ENCODE measurements at regions not wholly inside any gene's neighbourhood (a gene's known extent, or its start where the extent isn't known, plus 50 kb on each side); places are given as distances from the start of the nearest gene placed in this dataset.

- TF ChIP-seq CTCF (IDR thresholded peaks at IDR 0.05; ENCODE audit: low read depth, low read length): no peak
- peak; percentile 53 for DNase-seq
- H3K27me3 ChIP-seq (ENCODE audit: insufficient read depth, low read depth, severe bottlenecking): no peaks in the 10 kb centered on the region
- no peaks in the 10 kb centered on the region for H3K36me3 ChIP-seq
- H3K4me3 ChIP-seq (ENCODE audit: low read depth, low read length): no peak overlapping the region
- H3K9me3 ChIP-seq (ENCODE audit: severe bottlenecking): no peaks in the 10 kb centered on the region
- H3K27ac ChIP-seq: no peak overlapping the region
These were observed 143.9 kb upstream of the SHISA6 start for GRCh38 chr17:11097121-11097520.

- no peaks in the 10 kb centered on the region for H3K27me3 ChIP-seq (ENCODE audit: insufficient read depth, low read depth, severe bottlenecking)
- TF ChIP-seq CTCF (IDR thresholded peaks at IDR 0.05; ENCODE audit: low read depth, low read length): no peak
- H3K36me3 ChIP-seq: no peaks in the 10 kb centered on the region
- no peaks in the 10 kb centered on the region for H3K9me3 ChIP-seq (ENCODE audit: severe bottlenecking)
- no peak for DNase-seq
- H3K27ac ChIP-seq: no peak overlapping the region
- no peak overlapping the region for H3K4me3 ChIP-seq (ENCODE audit: low read depth, low read length)
These were observed 146.7 kb upstream of the SHISA6 start for GRCh38 chr17:11094331-11094730.

- DNase-seq: no peak
- no peak overlapping the region for H3K27ac ChIP-seq
- TF ChIP-seq CTCF (IDR thresholded peaks at IDR 0.05; ENCODE audit: low read depth, low read length): no peak
These were observed 154.2 kb upstream of the SHISA6 start for GRCh38 chr17:11086646-11087340.

GRCh38 chr17:11082559-11082958, 158.5 kb upstream of the SHISA6 start:
- no peaks in the 10 kb centered on the region for H3K9me3 ChIP-seq (ENCODE audit: severe bottlenecking)
- no peak for TF ChIP-seq CTCF (IDR thresholded peaks at IDR 0.05; ENCODE audit: low read depth, low read length)
- peak; percentile 26 for DNase-seq
- no peak overlapping the region for H3K4me3 ChIP-seq (ENCODE audit: low read depth, low read length)
- no peak overlapping the region for H3K27ac ChIP-seq
- no peaks in the 10 kb centered on the region for H3K36me3 ChIP-seq
- no peaks in the 10 kb centered on the region for H3K27me3 ChIP-seq (ENCODE audit: insufficient read depth, low read depth, severe bottlenecking)

More at GRCh38 chr17:11086646-11087340, 154.2 kb upstream of the SHISA6 start:
- H3K4me3 ChIP-seq (ENCODE audit: low read depth, low read length): no peak overlapping the region
- H3K27me3 ChIP-seq (ENCODE audit: insufficient read depth, low read depth, severe bottlenecking): no peaks in the 10 kb centered on the region
- no peaks in the 10 kb centered on the region for H3K36me3 ChIP-seq
- no peaks in the 10 kb centered on the region for H3K9me3 ChIP-seq (ENCODE audit: severe bottlenecking)

GRCh38 chr17:11081342-11081741, 159.7 kb upstream of the SHISA6 start:
- no peaks in the 10 kb centered on the region for H3K27me3 ChIP-seq (ENCODE audit: insufficient read depth, low read depth, severe bottlenecking)

More at GRCh38 chr17:11081342-11081741, 159.7 kb upstream of the SHISA6 start:
- Histone ChIP-seq H3K4me3 (ENCODE audit: low read depth, low read length) (no peak overlapping the region), H3K9me3 (ENCODE audit: severe bottlenecking) (no peaks in the 10 kb centered on the region), H3K36me3 (no peaks in the 10 kb centered on the region), H3K27ac (no peak overlapping the region)
- DNase-seq: no peak
- TF ChIP-seq CTCF (IDR thresholded peaks at IDR 0.05; ENCODE audit: low read depth, low read length): no peak
